Thoracic aorta (tissue), 2 donors: ENCODE measurements at regions not wholly inside any gene's neighbourhood (a gene's known extent, or its start where the extent isn't known, plus 50 kb on each side); places are given as distances from the start of the nearest gene placed in this dataset.

Experiments used
- ATAC-seq: fragments of 150-250 bp; one replicate; pipeline ENCODE4 v1.8.0; 2017; ENCODE audit warnings: low read depth; ENCODE audit not compliant: insufficient number of reproducible peaks, low FRiP score
- DNase-seq: peaks from one replicate; pipeline ENCODE4 v3.0.0-alpha.2; 2020; ENCODE audit warnings: low spot score
- H3K27ac ChIP-seq, 2 donors: fragments of 200-600 bp; sonication (generic); 1 replicate in 1 of 2; 2 replicates in 1 of 2; pipeline ENCODE4 v1.5.1; 2016; ENCODE audit warnings: mild to moderate bottlenecking in 2 of 2, moderate library complexity in 2 of 2
- H3K27me3 ChIP-seq: fragments of 200-600 bp; sonication (generic); replicated peaks from 2 replicates; pipeline ENCODE4 v1.6.0; 2016; ENCODE audit warnings: mild to moderate bottlenecking; ENCODE audit not compliant: insufficient read depth
- H3K36me3 ChIP-seq: fragments of 200-600 bp; sonication (generic); one replicate; pipeline ENCODE4 v1.5.1; 2016
- H3K4me1 ChIP-seq, 2 donors: fragments of 200-600 bp; sonication (generic); 1 replicate in 1 of 2; 2 replicates in 1 of 2; pipeline versions ENCODE4 v1.5.1 to v1.6.0; 2016; ENCODE audit warnings: low read depth in 2 of 2, mild to moderate bottlenecking in 1 of 2; ENCODE audit not compliant: control insufficient read depth in 1 of 2
- H3K4me3 ChIP-seq: fragments of 200-600 bp; sonication (generic); 2 replicates; pipeline ENCODE4 v1.5.1; 2016; ENCODE audit warnings: mild to moderate bottlenecking
- H3K9me3 ChIP-seq: fragments of 200-600 bp; sonication (generic); 2 replicates; pipeline ENCODE4 v1.5.1; 2016
- CTCF ChIP-seq: fragments of 200-600 bp; sonication (generic); IDR thresholded peaks from one replicate; pipeline ENCODE4 v1.5.1; 2019; ENCODE audit warnings: antibody characterized with exemption

- ATAC-seq: no peak
- Histone ChIP-seq H3K4me3 (no peak overlapping the region), H3K27ac (no peak overlapping the region), H3K27me3 (no peaks in the 10 kb centered on the region), H3K36me3 (no peaks in the 10 kb centered on the region), H3K4me1 (no peaks in the 10 kb centered on the region), H3K9me3 (no peaks in the 10 kb centered on the region)
- no peak for TF ChIP-seq CTCF
- no peak for DNase-seq
These were observed 543.1 kb upstream of the NECTIN3 start for GRCh38 chr3:110528305-110529121.

DNA sequence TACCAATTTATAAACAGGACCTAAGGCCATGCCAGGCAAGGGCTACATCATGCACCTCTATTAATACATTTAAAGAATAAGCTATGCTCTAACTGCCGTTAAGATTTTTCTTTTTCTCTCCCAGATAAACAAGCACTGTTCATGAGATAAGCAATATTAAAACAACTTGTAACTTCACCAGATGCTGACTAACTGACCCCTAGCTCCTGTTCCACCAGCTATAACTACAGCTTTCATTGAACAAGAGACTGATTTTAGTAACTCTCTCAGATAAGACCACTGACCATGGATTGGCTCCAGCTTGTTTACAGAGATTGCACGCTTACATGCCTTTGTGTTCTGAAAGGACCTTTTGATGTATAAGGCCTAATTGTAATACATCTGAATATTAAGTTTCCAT, 540.7 kb upstream of the NECTIN3 start:
- no peak for TF ChIP-seq CTCF
- no peaks in the 10 kb centered on the region for H3K27me3 ChIP-seq
- no peaks in the 10 kb centered on the region for H3K9me3 ChIP-seq
- H3K27ac ChIP-seq: no peak overlapping the region
- no peaks in the 10 kb centered on the region for H3K36me3 ChIP-seq
- ATAC-seq: no peak
- H3K4me3 ChIP-seq: no peak overlapping the region
- H3K4me1 ChIP-seq: no peaks in the 10 kb centered on the region
- DNase-seq: no peak

DNA sequence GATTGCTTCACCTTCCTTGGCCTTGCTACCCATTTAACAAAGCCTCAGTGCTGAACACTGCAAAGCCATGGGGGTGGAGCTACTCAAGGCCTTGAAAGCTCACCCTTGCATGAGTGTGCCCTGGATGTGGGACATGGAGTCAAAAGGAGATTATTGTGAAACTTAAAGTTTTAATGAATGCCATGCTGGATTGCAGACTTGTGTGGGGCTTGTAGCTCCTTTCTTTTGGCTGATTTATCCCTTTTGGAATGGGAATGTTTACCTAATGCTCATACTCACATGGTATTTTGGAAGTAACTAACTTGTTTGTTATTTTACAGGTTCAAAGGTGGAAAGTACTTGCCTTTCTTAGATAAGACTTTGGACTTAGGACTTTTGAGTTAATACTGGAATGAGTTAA, 538.5 kb upstream of the NECTIN3 start:
- Histone ChIP-seq H3K27me3 (no peaks in the 10 kb centered on the region), H3K4me1 (no peaks in the 10 kb centered on the region), H3K27ac (no peak overlapping the region), H3K9me3 (no peaks in the 10 kb centered on the region), H3K36me3 (no peaks in the 10 kb centered on the region), H3K4me3 (no peak overlapping the region)
- no peak for ATAC-seq
- no peak for DNase-seq
- no peak for TF ChIP-seq CTCF

DNA sequence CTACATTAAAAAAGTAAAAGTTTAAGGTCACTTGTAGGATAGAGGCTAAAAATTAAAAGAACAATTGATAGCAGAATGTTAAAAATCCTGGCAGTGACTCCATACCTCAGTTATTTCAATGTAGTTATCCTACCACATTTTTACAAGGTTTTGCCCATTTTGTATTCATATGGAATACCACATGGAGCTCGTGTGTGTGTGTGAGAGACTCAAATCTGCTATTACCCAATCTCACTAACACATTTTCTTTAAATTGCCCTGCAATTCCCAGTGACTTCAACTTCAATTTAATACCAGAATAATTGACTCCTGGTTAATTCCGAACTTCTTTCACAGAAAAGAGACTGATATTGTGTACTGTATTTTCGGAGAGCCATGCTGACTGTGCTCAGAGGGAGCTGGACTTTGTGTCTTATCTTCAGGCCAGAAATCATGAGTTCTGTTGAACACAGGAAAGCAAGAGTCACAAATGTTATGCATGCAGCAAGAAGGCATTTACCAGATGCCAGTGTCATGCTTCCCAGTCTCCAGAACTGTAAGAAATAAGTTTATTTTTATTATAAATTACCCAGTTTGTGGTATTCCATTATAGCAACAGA, 529.0 kb upstream of the NECTIN3 start:
- Histone ChIP-seq H3K4me3 (no peak overlapping the region), H3K4me1 (no peaks in the 10 kb centered on the region), H3K36me3 (no peaks in the 10 kb centered on the region), H3K27me3 (no peaks in the 10 kb centered on the region), H3K9me3 (no peaks in the 10 kb centered on the region), H3K27ac (no peak overlapping the region)
- no peak for DNase-seq
- TF ChIP-seq CTCF: no peak
- ATAC-seq: no peak

- TF ChIP-seq CTCF: no peak
- H3K36me3 ChIP-seq: no peaks in the 10 kb centered on the region
- H3K27me3 ChIP-seq: no peaks in the 10 kb centered on the region
- no peaks in the 10 kb centered on the region for H3K9me3 ChIP-seq
- no peak overlapping the region for H3K4me3 ChIP-seq
- H3K4me1 ChIP-seq: no peaks in the 10 kb centered on the region
- no peak overlapping the region for H3K27ac ChIP-seq
- no peak for ATAC-seq
- DNase-seq: no peak
These were observed 526.9 kb upstream of the NECTIN3 start for GRCh38 chr3:110544730-110545129.
